Thymus (tissue), 11 donors: ENCODE measurements at regions not wholly inside any gene's neighbourhood (a gene's known extent, or its start where the extent isn't known, plus 50 kb on each side); places are given as distances from the start of the nearest gene placed in this dataset.
"Not testable (repeated sequence)": the region's sequence is repeated elsewhere in the genome, so short reads cannot be mapped to it uniquely, and the experiment has no call there.

Source experiments
- DNase-seq, 9 donors: peaks; one replicate each; pipeline ENCODE4 v3.0.0-alpha.2; 2013; ENCODE audit warnings: low spot score in 9 of 9, low read depth in 6 of 9, missing footprints in 1 of 9
- H3K27ac ChIP-seq, 2 donors: one replicate each; pipeline ENCODE4 v1.5.1; 2013; ENCODE audit warnings: control low read depth in 1 of 2, low read depth in 1 of 2, low read length in 1 of 2, mild to moderate bottlenecking in 1 of 2, moderate library complexity in 1 of 2
- H3K27me3 ChIP-seq, 2 donors: one replicate each; pipeline ENCODE4 v1.5.1; 2013; ENCODE audit warnings: low read length in 1 of 2; ENCODE audit not compliant: control insufficient read depth in 2 of 2, insufficient read depth in 1 of 2
- H3K36me3 ChIP-seq, 2 donors: one replicate each; pipeline ENCODE4 v1.5.1; 2013; ENCODE audit warnings: low read length in 1 of 2, mild to moderate bottlenecking in 1 of 2, moderate library complexity in 1 of 2; ENCODE audit not compliant: control insufficient read depth in 2 of 2, insufficient read depth in 2 of 2
- H3K4me1 ChIP-seq, 2 donors: one replicate each; pipeline ENCODE4 v1.5.1; 2013; ENCODE audit warnings: low read length in 2 of 2; ENCODE audit not compliant: control insufficient read depth in 2 of 2, insufficient read depth in 2 of 2
- H3K4me3 ChIP-seq, 2 donors: one replicate each; pipeline ENCODE4 v1.5.1; 2013; ENCODE audit warnings: low read length in 2 of 2, control low read depth in 1 of 2, mild to moderate bottlenecking in 1 of 2
- H3K9me3 ChIP-seq, 2 donors: one replicate each; pipeline ENCODE4 v1.5.1; 2013; ENCODE audit warnings: low read length in 1 of 2, mild to moderate bottlenecking in 1 of 2; ENCODE audit not compliant: control insufficient read depth in 2 of 2, insufficient read depth in 1 of 2
- WGBS: extraction: QIAGEN DNeasy Blood & Tissue Kit; methylation state at CpG from one replicate; pipeline ENCODE4 v1.1.7; 2013; 5-methylcytosine and 5-hydroxymethylcytosine counted together
- donor health status: healthy.

DNA sequence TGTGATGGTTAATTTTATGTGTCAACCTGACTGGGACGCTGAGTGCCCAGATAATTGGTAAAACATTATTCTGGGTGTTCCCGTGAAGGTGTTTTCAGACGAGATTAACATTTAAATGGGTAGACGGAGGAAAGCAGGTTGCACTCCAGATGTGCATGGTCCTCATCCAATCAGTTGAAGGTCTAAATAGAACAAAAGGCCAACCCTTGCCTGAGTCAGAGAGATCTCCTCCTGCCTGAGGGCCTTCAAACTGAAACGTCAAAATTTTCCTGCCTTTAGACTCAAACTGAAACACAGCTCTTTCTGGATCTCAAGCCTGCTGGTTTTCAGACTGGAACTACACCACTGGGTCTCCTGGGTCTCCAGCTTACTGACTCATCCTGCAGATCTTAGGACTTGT is 73.5 kb downstream of the NPIPA8 start:
- not testable (repeated sequence) for H3K27ac ChIP-seq, H3K4me3 ChIP-seq, DNase-seq, H3K4me1 ChIP-seq, H3K36me3 ChIP-seq, H3K9me3 ChIP-seq, H3K27me3 ChIP-seq
- WGBS = 100% methylated on average over 2 of the region's 5 CpGs

GRCh38 chr16:18261848-18262247 is 74.7 kb downstream of the NPIPA8 start:
- WGBS = 90% methylated on average over 2 of the region's 2 CpGs
- not testable (repeated sequence) for H3K36me3 ChIP-seq, H3K27me3 ChIP-seq, H3K9me3 ChIP-seq, H3K27ac ChIP-seq, DNase-seq, H3K4me1 ChIP-seq, H3K4me3 ChIP-seq

DNA sequence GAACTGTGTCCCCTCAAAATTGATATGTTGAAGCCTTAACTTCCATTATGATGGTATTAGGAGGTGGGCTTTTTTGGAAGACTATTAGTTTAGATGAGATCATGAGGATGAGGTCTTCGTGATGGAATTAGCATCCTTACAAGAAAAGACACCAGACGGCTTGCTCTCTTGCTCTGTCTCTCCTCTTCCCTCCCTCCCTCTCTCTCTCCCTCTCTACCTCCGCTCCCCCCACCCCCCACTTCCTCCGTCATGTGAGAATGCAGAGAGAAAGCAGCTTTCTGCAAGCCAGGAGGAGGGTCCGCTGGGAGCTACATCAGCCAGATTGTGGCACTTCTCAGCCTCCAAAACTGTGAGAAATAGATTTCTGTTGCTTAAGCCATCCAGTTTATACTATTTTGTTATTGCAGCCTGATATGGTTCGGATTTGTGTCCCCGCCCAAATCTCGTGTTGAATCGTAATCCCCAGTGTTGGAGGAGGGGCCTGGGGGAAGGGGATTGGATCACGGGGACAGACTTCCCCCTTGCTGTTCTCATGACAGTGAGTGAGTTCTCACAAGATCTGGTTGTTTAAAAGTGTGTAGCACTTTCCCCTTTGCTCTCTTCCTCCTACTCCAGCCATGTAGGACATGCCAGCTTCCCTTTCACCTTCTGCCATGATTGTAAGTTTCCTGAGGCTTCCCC is 76.9 kb downstream of the NPIPA8 start:
- WGBS = 12% methylated on average over 4 of the region's 10 CpGs
- not testable (repeated sequence) for DNase-seq, H3K4me1 ChIP-seq, H3K36me3 ChIP-seq, H3K9me3 ChIP-seq, H3K27me3 ChIP-seq, H3K27ac ChIP-seq, H3K4me3 ChIP-seq

DNA sequence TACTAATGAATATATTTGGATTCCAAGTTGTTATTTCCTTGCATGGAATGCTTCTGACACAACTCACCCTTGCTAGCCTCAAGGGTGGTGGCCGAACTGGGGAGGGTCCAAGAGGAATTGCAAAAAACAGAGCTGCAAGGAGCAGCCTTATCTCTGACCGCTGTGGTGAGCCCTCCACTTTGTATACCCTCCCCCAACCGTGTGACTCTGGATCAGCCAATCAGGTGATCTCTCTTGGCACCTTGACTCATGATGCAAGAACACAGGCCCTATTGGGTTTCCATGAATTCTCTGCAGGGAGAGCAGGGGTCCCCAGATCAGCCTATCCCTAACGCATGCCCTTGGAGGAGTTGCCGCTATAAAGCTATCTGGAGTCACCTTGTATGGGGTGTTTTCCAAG is 83.6 kb downstream of the NPIPA8 start:
- not testable (repeated sequence) for H3K27ac ChIP-seq, H3K9me3 ChIP-seq, H3K36me3 ChIP-seq, H3K27me3 ChIP-seq, DNase-seq, H3K4me3 ChIP-seq, H3K4me1 ChIP-seq
- 91% methylated on average over 1 of the region's 5 CpGs for WGBS

- not testable (repeated sequence) for DNase-seq, H3K4me1 ChIP-seq, H3K27ac ChIP-seq, H3K4me3 ChIP-seq, H3K36me3 ChIP-seq, H3K27me3 ChIP-seq, H3K9me3 ChIP-seq
- WGBS = 39% methylated on average over 9 of the region's 13 CpGs
These were observed 106.0 kb downstream of the NPIPA8 start for GRCh38 chr16:18230505-18230904.

GRCh38 chr16:18222054-18223009 is 114.2 kb downstream of the NPIPA8 start:
- not testable (repeated sequence) for H3K36me3 ChIP-seq, H3K27ac ChIP-seq, H3K27me3 ChIP-seq, H3K4me1 ChIP-seq, H3K4me3 ChIP-seq, DNase-seq, H3K9me3 ChIP-seq
- 69% methylated on average over 13 of the region's 24 CpGs for WGBS

DNA sequence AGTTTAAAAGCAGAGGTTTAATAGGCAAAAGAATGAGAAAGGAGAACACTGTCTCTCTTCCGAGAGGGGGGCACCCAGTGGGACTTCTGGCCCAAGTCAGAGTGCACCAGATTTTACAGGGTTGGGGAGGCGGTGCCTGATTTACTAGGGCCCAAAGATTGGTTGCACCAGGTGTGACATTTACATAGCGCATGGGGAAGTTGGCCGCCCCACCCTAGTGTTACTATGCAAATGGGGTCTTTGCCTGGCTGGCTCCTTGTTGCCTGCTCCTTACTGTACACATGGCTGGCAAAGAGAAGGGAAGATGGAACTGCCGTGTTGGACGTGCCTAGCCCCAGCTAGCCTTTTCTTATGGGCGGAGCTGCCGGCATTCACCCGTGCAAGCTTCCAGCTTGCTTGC is 118.8 kb downstream of the NPIPA8 start:
- not testable (repeated sequence) for DNase-seq, H3K27me3 ChIP-seq, H3K4me1 ChIP-seq, H3K27ac ChIP-seq, H3K9me3 ChIP-seq, H3K36me3 ChIP-seq, H3K4me3 ChIP-seq
- 49% methylated on average over 7 of the region's 9 CpGs for WGBS

GRCh38 chr16:18216814-18217213 is 119.7 kb downstream of the NPIPA8 start:
- H3K4me1 ChIP-seq, DNase-seq, H3K9me3 ChIP-seq, H3K36me3 ChIP-seq, H3K27ac ChIP-seq, H3K4me3 ChIP-seq, H3K27me3 ChIP-seq: not testable (repeated sequence)
- WGBS = 37% methylated on average over 8 of the region's 9 CpGs

GRCh38 chr16:18213810-18214209 is 122.7 kb downstream of the NPIPA8 start:
- not testable (repeated sequence) for H3K27ac ChIP-seq, H3K4me1 ChIP-seq, H3K36me3 ChIP-seq, DNase-seq, H3K27me3 ChIP-seq, H3K4me3 ChIP-seq, H3K9me3 ChIP-seq
- 89% methylated on average over 4 of the region's 4 CpGs for WGBS
